Anterior cingulate cortex (tissue), 58 donors: ENCODE measurements at regions not wholly inside any gene's neighbourhood (a gene's known extent, or its start where the extent isn't known, plus 50 kb on each side); places are given as distances from the start of the nearest gene placed in this dataset.
"Not testable (repeated sequence)": the region's sequence is repeated elsewhere in the genome, so short reads cannot be mapped to it uniquely, and the experiment has no call there.

ENCODE experiments used
- DNase-seq, 58 donors: peaks; one replicate each; lab custom pipeline; 2025; lab: John Stamatoyannopoulos, UW

GRCh38 chr11:15675683-15676082 lies 561.0 kb downstream of the INSC start:
- DNase-seq, result no peak

- no peak for DNase-seq
These were observed 562.5 kb downstream of the INSC start for GRCh38 chr11:15677181-15677580.

DNA sequence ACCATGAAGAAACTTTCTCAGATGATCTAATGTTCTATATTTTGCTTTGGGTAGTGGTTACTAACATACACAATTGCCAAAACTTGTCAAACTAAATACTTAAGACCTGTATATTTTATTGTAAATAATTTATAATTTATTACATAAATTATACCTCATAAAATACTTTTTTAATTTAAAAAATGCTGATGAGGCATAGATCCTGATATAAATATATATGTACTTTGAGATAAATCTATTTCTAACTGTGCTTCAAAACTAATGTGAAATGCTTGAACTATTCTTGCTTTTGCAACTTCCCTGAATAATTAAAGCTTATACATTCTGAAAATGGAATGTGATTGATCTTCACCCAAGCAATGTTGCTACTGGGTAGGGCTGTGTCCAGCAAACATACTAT lies 568.8 kb downstream of the INSC start:
- DNase-seq, result no peak

GRCh38 chr11:15685306-15685705 lies 570.6 kb downstream of the INSC start:
- DNase-seq, result no peak

- DNase-seq, result not testable (repeated sequence)
These were observed 571.5 kb downstream of the INSC start for GRCh38 chr11:15686259-15686658.

DNA sequence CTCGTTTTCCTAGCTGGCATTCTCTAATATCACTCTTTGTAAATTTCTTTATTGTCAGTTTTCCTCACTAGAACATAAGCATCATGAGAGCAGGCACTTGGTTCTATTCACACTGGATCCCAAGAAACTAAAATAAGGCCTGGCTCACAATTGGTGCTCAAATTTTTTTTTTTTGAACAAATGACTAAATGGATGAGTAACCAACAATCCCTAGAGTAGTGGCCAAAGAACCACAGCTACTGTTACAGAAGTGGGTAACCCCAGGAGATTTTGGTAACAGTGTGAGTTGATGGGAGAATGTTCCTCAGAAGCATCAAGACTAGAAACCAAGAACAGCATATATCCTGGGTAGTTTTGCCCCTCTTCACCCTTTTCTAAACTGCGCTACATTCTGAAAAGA lies 572.6 kb downstream of the INSC start:
- DNase-seq, result no peak

GRCh38 chr11:15688351-15688792 lies 573.6 kb downstream of the INSC start:
- peak in 13 of 58 donors; percentile 3 to 53 (median 19) for DNase-seq

DNA sequence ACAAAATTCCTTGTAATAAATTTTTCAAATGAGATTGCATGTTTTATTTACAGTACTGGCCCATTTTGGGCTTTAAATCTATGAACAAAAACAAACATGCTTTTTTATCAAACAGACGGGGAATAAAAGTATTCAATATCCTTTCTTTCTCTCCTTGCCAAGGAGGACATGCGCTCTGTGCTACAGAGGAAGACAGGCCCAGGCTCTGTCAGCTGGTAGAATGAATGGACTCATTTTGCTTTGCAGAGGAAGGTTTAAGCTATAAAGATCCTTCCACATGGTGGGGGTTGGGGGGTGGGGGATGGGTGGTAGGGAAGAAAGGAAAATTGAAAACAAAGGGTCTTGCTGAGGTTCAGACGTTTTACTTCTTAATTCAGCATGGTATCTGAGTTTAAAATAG lies 575.6 kb downstream of the INSC start:
- DNase-seq, result no peak

DNA sequence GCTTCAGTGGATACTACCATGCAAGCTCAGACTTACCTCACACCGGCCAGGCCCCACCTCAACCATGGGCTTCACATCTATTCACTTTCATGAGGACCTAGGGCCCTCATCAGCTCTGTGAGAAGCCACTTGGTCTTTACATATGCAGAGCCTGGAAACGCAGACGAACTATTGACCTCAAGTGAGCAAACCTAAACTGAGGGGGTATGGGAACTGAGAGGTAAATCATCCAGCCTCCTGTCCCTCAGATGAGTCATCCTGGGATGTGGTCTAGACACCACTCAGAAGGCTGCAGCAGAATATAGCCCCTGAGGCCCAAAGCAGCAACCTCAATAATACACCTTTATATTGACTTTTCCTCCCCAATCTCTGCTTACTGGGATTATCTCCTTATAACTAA lies 578.0 kb downstream of the INSC start:
- DNase-seq, result no peak

DNA sequence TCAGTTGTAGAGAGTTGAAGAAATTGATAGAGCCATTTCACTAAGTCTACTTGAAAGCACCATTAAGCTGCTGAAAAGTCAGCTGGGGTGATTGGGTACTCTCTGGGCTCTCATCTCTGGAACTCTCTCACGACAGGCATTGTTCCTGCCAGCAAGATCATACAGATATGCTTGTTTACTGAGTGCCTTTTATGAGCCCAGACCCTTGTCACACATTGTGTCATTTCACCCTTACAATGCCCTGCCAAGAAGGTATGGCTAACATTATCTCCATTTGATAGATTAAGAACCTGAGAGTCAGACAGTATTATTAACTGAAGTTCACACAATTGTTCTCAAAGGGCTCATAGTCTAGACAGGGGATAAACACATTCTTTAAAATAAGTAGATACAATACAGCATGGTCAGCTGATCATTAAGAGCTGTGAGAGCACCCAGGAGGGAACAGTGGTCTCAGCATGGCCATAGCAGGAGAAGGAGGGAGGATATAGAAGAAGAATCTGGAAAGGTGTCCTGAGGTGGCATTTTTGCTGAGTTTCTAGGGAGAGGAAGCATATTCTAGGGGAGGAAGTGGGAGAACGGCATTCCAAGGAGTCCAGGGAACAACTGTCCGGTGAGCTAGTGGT lies 580.5 kb downstream of the INSC start:
- no peak for DNase-seq

DNA sequence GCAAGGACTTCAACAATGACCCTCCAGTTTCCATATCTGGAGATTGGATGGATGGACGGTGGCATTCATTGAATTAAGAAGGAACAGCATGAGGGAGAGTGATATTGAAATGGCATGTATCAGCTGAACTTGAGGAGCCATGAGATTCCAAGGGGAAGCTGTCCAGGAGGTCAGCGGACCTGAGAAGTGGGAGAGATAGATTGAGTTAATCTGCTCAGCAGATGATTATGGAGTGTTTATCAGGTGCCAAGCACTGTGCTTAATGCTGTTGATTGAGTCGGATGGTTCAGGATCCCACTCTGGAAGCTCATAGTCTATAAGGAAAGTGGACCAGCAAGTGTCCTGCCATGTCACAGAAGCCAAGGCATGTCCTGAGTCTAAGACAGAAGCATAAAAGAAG lies 581.3 kb downstream of the INSC start:
- no peak for DNase-seq

GRCh38 chr11:15697437-15698236 lies 582.9 kb downstream of the INSC start:
- no peak for DNase-seq

- no peak for DNase-seq
These were observed 584.1 kb downstream of the INSC start for GRCh38 chr11:15698855-15699254.

- no peak for DNase-seq
These were observed 585.3 kb downstream of the INSC start for GRCh38 chr11:15699978-15700377.

DNA sequence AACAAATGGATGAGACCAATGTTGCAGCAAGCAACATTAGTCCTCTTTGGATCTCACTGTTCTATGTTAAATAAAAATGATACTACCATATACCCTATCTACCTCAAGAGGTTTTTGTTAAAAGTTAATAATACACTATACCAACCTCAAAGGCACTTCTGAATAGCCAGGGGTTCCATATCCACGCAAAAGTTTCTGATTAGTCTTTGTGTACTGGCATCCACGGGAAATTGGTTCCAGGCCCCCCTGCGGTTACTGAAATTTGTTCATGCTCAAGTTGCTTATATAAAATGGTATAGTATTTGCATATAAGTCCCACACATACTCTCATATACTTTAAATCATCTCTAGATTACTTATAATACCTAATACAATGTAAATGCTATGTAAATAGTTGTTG lies 585.7 kb downstream of the INSC start:
- DNase-seq, result no peak

GRCh38 chr11:15704064-15704463 lies 589.3 kb downstream of the INSC start:
- no peak for DNase-seq

DNA sequence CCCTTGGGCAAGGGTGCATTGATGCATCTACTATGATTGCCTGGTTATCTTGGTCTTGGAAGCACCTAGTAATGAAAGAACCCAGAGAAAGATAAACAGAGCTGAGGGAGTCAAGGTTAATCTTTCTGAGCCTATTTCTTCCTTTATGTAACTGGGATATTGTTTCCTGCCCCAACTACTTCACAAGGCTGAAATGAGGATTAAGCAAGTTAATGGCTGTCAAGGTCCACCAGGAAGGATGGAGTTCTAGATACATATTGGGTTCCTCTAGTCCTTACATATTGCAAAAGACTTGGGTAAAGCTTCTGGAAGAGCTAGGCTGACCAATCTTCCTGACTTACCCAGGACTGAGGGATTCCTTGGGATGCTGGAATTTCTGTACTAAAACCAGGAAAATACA lies 589.8 kb downstream of the INSC start:
- DNase-seq, result no peak

DNA sequence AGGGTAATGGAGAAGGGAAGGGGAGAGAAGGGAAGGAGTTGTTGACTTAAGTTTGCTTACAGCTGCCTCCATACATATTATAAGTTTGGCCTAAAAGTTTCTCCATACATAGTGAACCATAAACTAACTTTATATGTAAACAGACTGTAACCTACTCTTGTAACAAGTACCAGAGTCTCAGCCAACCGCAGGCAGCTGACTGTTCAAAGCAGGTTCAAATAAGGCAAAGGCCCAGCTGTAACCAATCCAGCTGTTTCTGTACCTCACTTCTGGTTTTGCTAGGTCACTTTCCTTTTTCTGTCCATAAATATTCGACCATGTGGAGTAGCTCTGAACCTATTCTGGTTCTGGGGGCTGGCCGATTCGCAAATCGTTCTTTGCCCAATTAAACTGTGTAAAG lies 591.2 kb downstream of the INSC start:
- no peak for DNase-seq

DNA sequence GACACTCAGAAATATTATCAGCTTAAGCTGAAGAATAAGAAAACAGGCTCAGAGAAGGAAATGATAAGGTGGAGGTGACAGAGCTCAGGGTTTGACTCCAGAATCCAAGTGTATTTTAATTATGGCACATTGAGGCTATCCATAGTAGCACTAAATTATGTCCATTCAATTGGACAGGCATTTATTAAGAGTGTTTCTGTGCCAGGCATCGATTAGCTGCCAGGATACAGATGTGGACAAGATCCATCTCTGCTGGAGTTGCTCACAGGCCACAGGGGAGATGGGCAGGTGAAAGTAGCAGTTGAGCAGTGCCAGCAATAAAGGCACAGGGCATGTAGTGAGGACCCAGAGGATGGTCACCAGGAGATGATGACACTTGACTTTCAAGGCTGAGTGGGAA lies 592.5 kb downstream of the INSC start:
- DNase-seq, result no peak

DNA sequence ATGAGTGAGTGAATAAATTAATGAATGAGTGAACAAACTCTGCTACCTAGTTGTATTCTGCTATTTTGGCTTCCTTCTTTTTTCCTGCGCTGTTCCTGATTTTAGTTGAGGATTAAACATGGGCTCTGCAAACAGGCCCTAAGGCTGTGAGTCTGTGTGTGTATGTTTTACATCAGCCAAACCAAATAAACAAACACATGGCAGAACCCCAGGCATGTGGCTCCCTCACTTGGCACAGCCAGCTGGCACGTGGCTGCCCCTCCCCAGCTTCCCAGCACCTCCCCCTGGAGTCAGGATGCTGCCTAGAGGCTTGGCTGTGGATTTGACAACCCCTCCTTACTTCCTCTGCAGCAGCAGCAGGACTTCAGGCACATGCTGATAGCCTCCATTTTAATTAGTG lies 593.2 kb downstream of the INSC start:
- peak in 37 of 58 donors; percentile 1 to 59 (median 14) for DNase-seq

GRCh38 chr11:15710580-15711275 lies 596.0 kb downstream of the INSC start:
- DNase-seq, result peak in 1 of 58 donors; percentile 23

- DNase-seq, result no peak
These were observed 596.6 kb downstream of the INSC start for GRCh38 chr11:15711311-15711710.
